Natural killer cell (primary cell): ENCODE measurements at regions not wholly inside any gene's neighbourhood (a gene's known extent, or its start where the extent isn't known, plus 50 kb on each side); places are given as distances from the start of the nearest gene placed in this dataset.

Experiments
- ATAC-seq, 3 donors: fragments of 150-1000 bp in 2 of 3; fragments of 200-7000 bp in 1 of 3; cut with Tn5 transposase; 1 replicate in 1 of 3; 2 replicates in 2 of 3; pipeline ENCODE4 v1.10.0; 2021; ENCODE audit warnings: mild to moderate bottlenecking in 2 of 3, moderate library complexity in 2 of 3
- DNase-seq, 2 donors: peaks; one replicate each; pipeline versions ENCODE4 v3.0.0 to v3.0.0-alpha.2; 2013 to 2021; ENCODE audit warnings: mixed read lengths in 1 of 2
- H3K27ac ChIP-seq: one replicate; pipeline ENCODE4 v1.5.1; 2013; ENCODE audit warnings: mild to moderate bottlenecking, low read length
- H3K27me3 ChIP-seq: one replicate; pipeline ENCODE4 v1.6.1; 2013; ENCODE audit warnings: low read length; ENCODE audit not compliant: control insufficient read depth, insufficient read depth
- H3K36me3 ChIP-seq: one replicate; pipeline ENCODE4 v1.6.1; 2013; ENCODE audit warnings: low read length; ENCODE audit not compliant: control insufficient read depth, insufficient read depth
- H3K4me1 ChIP-seq: one replicate; pipeline ENCODE4 v1.6.1; 2013; ENCODE audit warnings: low read length; ENCODE audit not compliant: control insufficient read depth, insufficient read depth
- H3K4me3 ChIP-seq: one replicate; pipeline ENCODE4 v1.5.1; 2013; ENCODE audit warnings: low read length
- H3K9me3 ChIP-seq: one replicate; pipeline ENCODE4 v1.6.1; 2013; ENCODE audit warnings: low read length; ENCODE audit not compliant: control insufficient read depth, insufficient read depth
- H3K27ac Mint-ChIP-seq, 2 donors: one replicate each; pipeline ENCODE4 v1.8.0; 2022; ENCODE audit warnings: mild to moderate bottlenecking in 2 of 2, mixed read lengths in 2 of 2, moderate library complexity in 1 of 2
- H3K27me3 Mint-ChIP-seq, 2 donors: one replicate each; pipeline ENCODE4 v1.8.0; 2022; ENCODE audit warnings: low read depth in 2 of 2, mixed read lengths in 2 of 2
- H3K36me3 Mint-ChIP-seq: one replicate; pipeline ENCODE4 v1.8.0; 2022; ENCODE audit warnings: mixed read lengths
- H3K4me1 Mint-ChIP-seq, 2 donors: one replicate each; pipeline ENCODE4 v1.8.0; 2022; ENCODE audit warnings: mixed read lengths in 2 of 2
- H3K4me3 Mint-ChIP-seq: one replicate; pipeline ENCODE4 v1.8.0; 2022; ENCODE audit warnings: mild to moderate bottlenecking, moderate library complexity, mixed read lengths
- H3K9me3 Mint-ChIP-seq, 2 donors: one replicate each; pipeline ENCODE4 v1.8.0; 2022; ENCODE audit warnings: mixed read lengths in 2 of 2
- CTCF ChIP-seq: fragments of 200-600 bp; IDR thresholded peaks from one replicate; pipeline ENCODE4 v1.8.0; 2022; ENCODE audit warnings: antibody characterized with exemption
- WGBS: methylation state at CpG from one replicate; pipeline ENCODE4 v1.1.7; 2013; ENCODE audit warnings: missing lambda C conversion rate; ENCODE audit not compliant: insufficient coverage; 5-methylcytosine and 5-hydroxymethylcytosine counted together
- intact Hi-C: fragments of 100-400 bp; cut with micrococcal nuclease; formaldehyde crosslinking; loops from one replicate; pipeline ENCODE4 v1.14.2; 2022

GRCh38 chr3:78141269-78141668, 1101.4 kb downstream of the ROBO2 start:
- intact Hi-C loops: no loop called here
- no peaks in the 10 kb centered on the region for H3K36me3 ChIP-seq
- no peak for TF ChIP-seq CTCF
- ATAC-seq (no peak), DNase-seq (no peak)
- no peaks in the 10 kb centered on the region for H3K4me1 ChIP-seq
- WGBS: 92% methylated on average over 2 of the region's 3 CpGs
- Mint-ChIP-seq H3K27me3 (no peaks in the 10 kb centered on the region), H3K4me1 (no peaks in the 10 kb centered on the region), H3K36me3 (no peaks in the 10 kb centered on the region), H3K4me3 (no peak overlapping the region), H3K27ac (no peak overlapping the region), H3K9me3 (peaks cover 12 to 26% of the 10 kb centered on the region in 2 donors)
- H3K9me3 ChIP-seq: peaks cover 6% of the 10 kb centered on the region
- no peaks in the 10 kb centered on the region for H3K27me3 ChIP-seq
- H3K4me3 ChIP-seq: no peak overlapping the region
- no peak overlapping the region for H3K27ac ChIP-seq

GRCh38 chr3:78143000-78143399, 1103.1 kb downstream of the ROBO2 start:
- no peaks in the 10 kb centered on the region for H3K36me3 Mint-ChIP-seq
- H3K4me3 Mint-ChIP-seq: no peak overlapping the region
- ATAC-seq: no peak
- Histone ChIP-seq H3K4me3 (no peak overlapping the region), H3K4me1 (no peaks in the 10 kb centered on the region), H3K27me3 (no peaks in the 10 kb centered on the region), H3K36me3 (no peaks in the 10 kb centered on the region), H3K27ac (no peak overlapping the region), H3K9me3 (no peaks in the 10 kb centered on the region)
- DNase-seq: no peak
- no peak overlapping the region for H3K27ac Mint-ChIP-seq
- peaks cover 10 to 21% of the 10 kb centered on the region in 2 donors for H3K9me3 Mint-ChIP-seq
- no CpG with 5 or more reads among the region's 1 CpG for WGBS
- TF ChIP-seq CTCF: no peak
- H3K27me3 Mint-ChIP-seq: no peaks in the 10 kb centered on the region
- intact Hi-C loops: no loop called here
- no peaks in the 10 kb centered on the region for H3K4me1 Mint-ChIP-seq

- WGBS: no CpG with 5 or more reads among the region's 2 CpGs
- intact Hi-C loops: no loop called here
Measured at GRCh38 chr3:78148986-78149717, 1109.3 kb downstream of the ROBO2 start.

More at GRCh38 chr3:78148986-78149717, 1109.3 kb downstream of the ROBO2 start:
- H3K4me1 ChIP-seq: no peaks in the 10 kb centered on the region
- H3K36me3 Mint-ChIP-seq: no peaks in the 10 kb centered on the region
- no peaks in the 10 kb centered on the region for H3K27me3 ChIP-seq
- no peaks in the 10 kb centered on the region for H3K36me3 ChIP-seq
- peaks cover 14 to 25% of the 10 kb centered on the region in 2 donors for H3K9me3 Mint-ChIP-seq
- H3K4me3 ChIP-seq: no peak overlapping the region
- H3K4me1 Mint-ChIP-seq: no peaks in the 10 kb centered on the region
- DNase-seq: no peak
- ATAC-seq: no peak
- no peak overlapping the region for H3K27ac Mint-ChIP-seq
- H3K27me3 Mint-ChIP-seq: no peaks in the 10 kb centered on the region
- H3K27ac ChIP-seq: no peak overlapping the region
- peaks cover 3% of the 10 kb centered on the region for H3K9me3 ChIP-seq
- no peak for TF ChIP-seq CTCF
- no peak overlapping the region for H3K4me3 Mint-ChIP-seq
